GM21723 (cell line): ENCODE measurements at regions not wholly inside any gene's neighbourhood (a gene's known extent, or its start where the extent isn't known, plus 50 kb on each side); places are given as distances from the start of the nearest gene placed in this dataset.
"Not testable (repeated sequence)": the region's sequence is repeated elsewhere in the genome, so short reads cannot be mapped to it uniquely, and the experiment has no call there.

Experiments used
- ATAC-seq: cut with Tn5 transposase; IDR thresholded peaks from one replicate; pipeline ENCODE4 v1.9.1; 2021; ENCODE audit warnings: mild to moderate bottlenecking, moderate library complexity; ENCODE audit not compliant: unreplicated experiment

GRCh38 chr2:215556979-215557378 is 121.1 kb upstream of the FN1 start:
- no peak for ATAC-seq

DNA sequence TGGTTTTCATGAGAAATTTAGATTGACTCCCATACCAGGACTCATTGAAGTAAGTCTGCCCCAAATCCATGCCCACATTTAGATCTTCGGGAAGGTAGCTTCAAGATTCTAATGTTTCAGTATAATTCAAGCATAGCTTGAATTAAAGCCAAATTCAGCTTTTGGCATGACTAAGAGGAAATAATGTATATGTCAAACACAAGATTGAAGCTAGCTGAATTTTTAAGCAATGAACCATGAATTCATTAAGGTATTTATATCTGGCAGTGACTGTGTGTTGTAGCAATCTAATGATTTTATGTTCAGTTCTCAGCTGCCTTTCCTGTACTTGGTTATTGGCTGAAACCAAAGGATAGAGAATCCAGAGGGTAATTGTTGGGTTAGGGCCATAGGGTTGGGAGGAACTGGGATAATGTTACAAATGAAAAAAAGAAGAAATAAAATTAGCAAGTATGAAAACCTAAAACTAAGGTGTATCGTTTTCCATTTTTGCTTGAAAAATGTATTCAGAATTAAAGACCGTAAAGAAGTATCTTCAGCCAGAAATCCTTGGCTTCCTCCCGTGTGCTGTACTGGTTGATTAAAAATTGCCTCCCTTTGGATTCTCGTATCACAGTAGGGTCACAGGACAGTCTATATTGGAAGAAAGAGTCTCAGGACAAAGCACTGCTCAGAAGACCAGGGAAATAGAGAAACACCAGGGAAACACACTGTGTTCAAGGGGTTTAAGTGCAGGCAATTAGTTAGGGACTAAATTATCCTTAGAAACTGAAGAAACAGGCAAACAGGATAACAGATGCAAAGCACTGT is 119.0 kb upstream of the FN1 start:
- no peak for ATAC-seq

- ATAC-seq, result no peak
Measured at GRCh38 chr2:215553946-215554345, 118.1 kb upstream of the FN1 start.

- no peak for ATAC-seq
Measured at GRCh38 chr2:215552144-215552580, 116.3 kb upstream of the FN1 start.

DNA sequence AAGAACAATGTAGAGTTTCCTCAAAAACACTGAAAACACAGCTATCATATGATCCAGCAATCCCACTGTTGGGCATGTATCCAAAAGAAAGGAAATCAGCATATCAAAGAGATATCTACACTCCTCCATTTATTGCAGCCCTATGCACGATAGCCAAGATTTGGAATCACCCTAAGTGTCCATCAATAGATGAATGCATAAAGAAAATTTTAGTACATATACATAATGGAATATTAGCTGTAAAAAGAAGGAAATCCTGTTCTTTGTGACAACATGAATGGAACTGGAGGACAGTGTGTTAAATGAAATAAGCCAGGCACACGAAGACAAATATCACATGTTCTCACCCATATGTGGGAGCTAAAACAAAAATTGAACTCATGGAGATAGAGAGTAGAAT is 114.5 kb upstream of the FN1 start:
- no peak for ATAC-seq

DNA sequence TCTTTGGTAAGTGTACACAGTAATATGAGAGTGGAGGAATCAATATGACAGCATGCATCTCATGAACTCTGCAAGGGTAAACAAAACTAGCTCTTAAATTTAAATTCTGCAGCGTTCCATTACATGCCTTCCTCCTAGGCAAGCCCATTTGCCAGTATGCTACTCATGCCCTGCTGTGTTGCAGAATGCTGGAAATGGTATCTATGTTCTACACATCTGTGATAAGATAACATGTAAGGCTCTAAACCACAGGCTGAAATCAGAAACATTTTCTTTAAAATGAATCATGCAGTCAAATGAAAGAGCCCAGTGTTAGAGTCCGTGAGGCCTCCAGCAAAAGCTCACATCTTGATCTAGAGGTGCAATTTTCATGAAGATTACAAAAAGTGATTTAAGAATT is 112.8 kb upstream of the FN1 start:
- ATAC-seq, result no peak

GRCh38 chr2:215542690-215543089 is 106.8 kb upstream of the FN1 start:
- ATAC-seq, result no peak

- no peak for ATAC-seq
Measured at GRCh38 chr2:215540658-215541057, 104.8 kb upstream of the FN1 start.

DNA sequence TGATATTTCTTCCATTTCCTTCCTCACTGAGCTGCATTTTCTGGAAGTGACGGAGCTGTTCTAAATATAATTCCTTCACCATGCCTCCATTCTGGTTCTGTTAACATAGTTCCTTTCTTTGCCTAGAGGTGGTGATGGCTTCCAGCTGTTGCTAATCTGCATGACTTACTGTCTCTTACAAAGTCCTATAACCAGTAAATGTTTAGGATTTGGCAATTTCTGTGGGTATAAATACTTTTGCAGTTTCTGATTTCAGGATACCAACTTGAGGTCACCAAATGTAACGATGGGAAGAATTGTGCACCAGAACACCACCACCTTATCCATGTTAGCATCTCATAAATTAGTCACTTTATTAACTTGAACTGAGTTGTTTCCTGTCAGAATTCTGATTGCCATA is 101.7 kb upstream of the FN1 start:
- ATAC-seq, result no peak

DNA sequence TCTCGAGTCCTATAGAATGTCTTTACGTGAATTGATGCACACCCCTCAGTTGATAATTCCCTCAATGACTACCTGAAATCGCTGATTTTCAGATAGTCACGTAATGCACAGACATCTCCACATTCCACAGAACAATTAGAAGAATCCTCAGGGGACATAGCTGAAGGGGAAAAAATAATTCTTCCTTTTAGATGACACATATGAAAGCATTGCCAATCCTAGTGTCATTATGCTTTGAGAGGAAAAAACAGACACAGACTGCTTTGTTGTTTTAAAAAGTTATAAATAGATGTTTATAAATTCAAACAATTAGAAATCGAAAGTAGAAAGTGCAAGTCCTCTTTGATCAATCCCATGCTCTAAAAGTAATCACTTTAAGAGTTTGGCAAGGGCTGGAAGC is 100.6 kb upstream of the FN1 start:
- no peak for ATAC-seq

DNA sequence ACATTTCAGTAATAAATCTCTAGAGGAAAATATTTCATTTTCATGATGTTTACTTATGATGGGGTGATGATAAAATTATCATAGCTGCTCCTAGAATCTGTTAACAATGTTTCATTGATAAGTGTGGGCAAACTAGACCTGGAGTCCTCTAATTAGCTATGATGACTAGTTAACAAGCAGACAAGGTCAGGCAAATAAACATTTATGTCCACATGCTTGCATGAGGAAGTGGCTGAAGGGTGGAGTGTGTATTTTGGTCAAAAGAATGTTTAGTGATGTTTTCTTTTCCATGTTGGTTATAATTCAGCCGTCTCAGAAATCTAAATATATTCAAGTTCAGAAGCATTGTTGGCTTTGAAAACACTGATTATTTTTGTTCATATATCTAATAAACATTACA is 99.9 kb upstream of the FN1 start:
- no peak for ATAC-seq

- ATAC-seq, result no peak
Measured at GRCh38 chr2:215535125-215535668, 99.3 kb upstream of the FN1 start.

- ATAC-seq, result not testable (repeated sequence)
Measured at GRCh38 chr2:215533716-215534115, 97.8 kb upstream of the FN1 start.

- ATAC-seq, result no peak
Measured at GRCh38 chr2:215532844-215533243, 97.0 kb upstream of the FN1 start.

DNA sequence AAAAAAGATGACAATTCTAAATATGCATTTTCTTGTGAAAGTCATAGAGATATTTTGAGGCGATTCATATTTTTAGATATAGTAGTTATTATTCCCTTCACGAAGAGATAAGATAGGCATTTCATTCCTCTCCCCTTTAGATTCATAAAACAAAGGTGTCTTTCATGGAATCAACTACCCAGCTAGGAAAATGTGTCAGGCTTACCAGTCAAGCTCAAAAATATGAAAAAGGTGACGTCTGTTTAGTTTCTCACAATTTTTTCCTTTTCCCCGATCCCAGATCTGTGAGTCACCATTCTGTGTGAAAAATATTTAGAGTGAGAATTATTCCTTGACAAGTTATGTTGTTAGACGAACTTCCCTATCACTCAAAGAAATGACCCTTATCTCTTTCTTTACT is 95.4 kb upstream of the FN1 start:
- no peak for ATAC-seq

DNA sequence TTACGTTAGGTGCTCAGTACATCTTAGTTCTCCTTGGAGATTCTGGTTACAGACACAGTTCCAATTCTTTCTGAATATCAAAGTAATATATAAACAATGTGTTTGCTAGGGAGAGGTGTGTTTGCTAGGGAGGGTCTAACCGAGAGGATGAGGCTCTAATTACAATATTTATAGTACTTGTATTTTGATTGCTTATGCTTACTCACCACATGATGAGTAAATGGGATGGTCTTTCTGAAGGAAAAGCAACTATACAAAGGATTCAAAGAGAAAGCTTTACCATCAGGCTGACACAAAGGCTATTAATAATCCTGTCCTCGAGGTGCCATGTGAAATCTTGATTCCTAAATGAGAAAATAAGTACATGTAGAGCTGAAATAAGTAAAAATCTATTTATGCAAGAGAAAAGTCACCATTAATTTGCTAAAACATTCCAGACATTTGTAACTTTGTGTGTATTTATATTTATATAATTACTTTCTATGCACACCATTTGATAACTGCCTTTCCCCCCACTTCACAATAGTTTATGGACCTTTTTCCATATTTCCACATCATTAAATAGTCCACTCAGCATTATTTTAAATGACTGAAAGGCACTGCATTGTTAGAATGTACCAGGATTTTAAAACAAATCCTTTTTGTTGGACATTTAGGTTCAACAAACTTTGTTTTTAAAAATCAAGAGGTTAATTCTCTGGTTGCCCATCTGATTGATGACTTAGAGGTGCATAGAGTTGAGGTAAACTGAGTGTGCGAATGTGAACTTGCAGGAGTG is 94.5 kb upstream of the FN1 start:
- ATAC-seq, result no peak

DNA sequence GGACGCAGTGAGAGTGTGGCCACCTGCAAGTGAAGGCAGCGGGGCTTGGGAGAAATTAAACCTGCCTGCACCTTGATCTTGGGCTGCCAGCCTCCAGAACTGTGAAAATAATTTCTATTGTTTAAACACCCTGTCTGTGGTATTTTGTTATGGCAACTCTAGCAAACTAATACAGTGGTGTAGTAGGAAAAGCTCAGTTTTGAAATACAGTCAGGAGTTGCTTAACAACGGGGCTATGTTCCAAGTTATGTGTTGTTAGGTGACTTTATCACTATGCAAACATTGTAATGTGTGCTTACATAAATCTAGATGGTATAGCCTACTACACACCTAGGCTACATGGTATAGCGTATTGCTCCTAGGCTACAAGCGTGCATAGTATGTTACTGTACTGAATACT is 93.4 kb upstream of the FN1 start:
- ATAC-seq, result no peak

DNA sequence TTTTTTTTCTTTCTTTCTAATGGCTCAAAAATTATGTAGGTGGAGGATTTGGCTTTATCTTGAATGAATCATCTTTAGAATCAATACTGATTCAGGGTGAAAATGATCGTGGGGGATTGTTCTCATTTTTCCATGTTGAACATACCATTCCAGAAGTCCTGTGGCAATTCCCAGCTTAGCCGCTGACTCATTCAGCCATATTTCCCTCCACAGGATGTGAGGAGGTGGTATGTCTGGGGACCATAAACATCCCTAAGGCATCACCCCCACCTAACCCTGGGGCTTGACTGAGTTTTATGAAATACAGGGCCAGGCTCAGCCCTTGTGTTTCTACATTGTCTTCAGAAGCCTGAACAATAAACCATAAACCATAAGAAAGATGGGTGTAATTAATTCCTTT is 92.7 kb upstream of the FN1 start:
- no peak for ATAC-seq

DNA sequence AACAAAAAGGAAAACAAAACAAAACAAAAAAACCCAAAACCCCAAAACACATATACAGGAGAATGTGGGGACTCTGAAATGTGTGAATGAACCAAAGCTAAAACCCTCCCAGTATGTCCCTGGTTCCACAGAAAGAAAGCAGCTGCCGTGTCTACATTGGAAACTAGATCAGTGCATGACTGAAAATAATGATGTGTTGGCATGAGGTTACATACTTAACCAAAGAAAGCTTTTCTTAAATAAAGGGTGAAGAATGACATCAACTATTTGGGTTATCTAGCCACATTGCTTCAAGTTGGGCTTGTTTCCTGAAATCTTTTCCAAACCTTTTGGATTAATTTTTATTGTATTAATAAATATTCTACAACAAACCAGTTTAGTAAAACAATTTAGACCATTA is 91.9 kb upstream of the FN1 start:
- no peak for ATAC-seq

- ATAC-seq, result no peak
Measured at GRCh38 chr2:215526341-215526740, 90.5 kb upstream of the FN1 start.

DNA sequence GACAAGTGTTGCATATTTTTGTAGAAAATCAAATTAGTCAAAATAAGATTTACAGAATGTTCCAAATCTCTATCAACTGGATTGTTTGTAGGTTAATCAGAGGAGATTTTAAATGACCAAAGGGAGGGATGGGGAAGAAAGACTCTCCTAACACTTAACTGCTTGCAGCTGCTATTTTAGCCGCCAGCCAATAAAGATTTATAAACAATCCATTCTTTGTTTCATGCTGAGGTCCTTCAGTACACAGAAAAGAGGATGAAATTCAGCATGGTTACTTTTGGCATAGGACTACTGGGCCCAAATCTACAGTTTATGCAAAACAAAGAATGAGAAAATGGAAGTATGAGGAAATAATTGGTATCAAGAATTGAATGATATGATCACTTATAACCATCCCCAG is 86.4 kb upstream of the FN1 start:
- no peak for ATAC-seq

GRCh38 chr2:215521031-215521430 is 85.2 kb upstream of the FN1 start:
- no peak for ATAC-seq
